CD4-positive, alpha-beta T cell treated with Interleukin-1 beta for 1 hour (primary cell): ENCODE measurements at regions not wholly inside any gene's neighbourhood (a gene's known extent, or its start where the extent isn't known, plus 50 kb on each side); places are given as distances from the start of the nearest gene placed in this dataset.

Experiments
- DNase-seq, 2 donors: peaks; one replicate each; pipeline ENCODE4 v3.0.0-alpha.2; 2020 to 2022

GRCh38 chr10:84075226-84076046 is 63.9 kb upstream of the GHITM start:
- DNase-seq, result no peak

GRCh38 chr10:84076047-84076388 is 63.3 kb upstream of the GHITM start:
- no peak for DNase-seq

GRCh38 chr10:84076540-84077195 is 62.6 kb upstream of the GHITM start:
- no peak for DNase-seq

- DNase-seq, result no peak
Observed at GRCh38 chr10:84077768-84078167, 61.5 kb upstream of the GHITM start.

GRCh38 chr10:84078771-84079170 is 60.5 kb upstream of the GHITM start:
- DNase-seq, result no peak

GRCh38 chr10:84084342-84084741 is 55.0 kb upstream of the GHITM start:
- no peak for DNase-seq

GRCh38 chr10:84087202-84087601 is 52.1 kb upstream of the GHITM start:
- no peak for DNase-seq

GRCh38 chr10:84088626-84089025 is 50.7 kb upstream of the GHITM start:
- no peak for DNase-seq

GRCh38 chr10:84089162-84089561 is 50.1 kb upstream of the GHITM start:
- no peak for DNase-seq
